Left renal cortex interstitium (tissue), 4 donors: ENCODE measurements at regions not wholly inside any gene's neighbourhood (a gene's known extent, or its start where the extent isn't known, plus 50 kb on each side); places are given as distances from the start of the nearest gene placed in this dataset.

Source experiments
- DNase-seq, 4 donors: peaks; one replicate each; pipeline ENCODE4 v3.0.0-alpha.2; 2013; ENCODE audit warnings: low read depth in 4 of 4, low spot score in 2 of 4, missing footprints in 1 of 4

GRCh38 chr20:58139849-58140786, 88.3 kb downstream of the ANKRD60 start:
- DNase-seq: no peak

- no peak for DNase-seq
These were observed 90.1 kb downstream of the ANKRD60 start for GRCh38 chr20:58138395-58138794.

- DNase-seq: no peak
These were observed 90.7 kb downstream of the ANKRD60 start for GRCh38 chr20:58137651-58138265.

GRCh38 chr20:58137236-58137635, 91.2 kb downstream of the ANKRD60 start:
- no peak for DNase-seq

GRCh38 chr20:58136149-58136484, 92.3 kb downstream of the ANKRD60 start:
- DNase-seq: no peak

- DNase-seq: no peak
These were observed 92.9 kb downstream of the ANKRD60 start for GRCh38 chr20:58135441-58136148.

- no peak for DNase-seq
These were observed 95.2 kb downstream of the ANKRD60 start for GRCh38 chr20:58133020-58133808.

- no peak for DNase-seq
These were observed 96.8 kb downstream of the ANKRD60 start for GRCh38 chr20:58131551-58132142.

- DNase-seq: no peak
These were observed 97.3 kb downstream of the ANKRD60 start for GRCh38 chr20:58131151-58131550.

GRCh38 chr20:58130581-58130980, 97.9 kb downstream of the ANKRD60 start:
- no peak for DNase-seq

- no peak for DNase-seq
These were observed 98.3 kb downstream of the ANKRD60 start for GRCh38 chr20:58130156-58130555.

GRCh38 chr20:58129721-58130151, 98.7 kb downstream of the ANKRD60 start:
- no peak for DNase-seq

GRCh38 chr20:58128635-58129625, 99.5 kb downstream of the ANKRD60 start:
- DNase-seq: no peak

- no peak for DNase-seq
These were observed 100.7 kb downstream of the ANKRD60 start for GRCh38 chr20:58127701-58128111.

- DNase-seq: no peak
These were observed 102.7 kb downstream of the ANKRD60 start for GRCh38 chr20:58125726-58126125.

GRCh38 chr20:58117944-58118343, 110.5 kb downstream of the ANKRD60 start:
- DNase-seq: no peak

- no peak for DNase-seq
These were observed 111.9 kb downstream of the ANKRD60 start for GRCh38 chr20:58116505-58116904.

- DNase-seq: no peak
These were observed 114.7 kb downstream of the ANKRD60 start for GRCh38 chr20:58113716-58114115.
